T-helper 1 cell treated with Interleukin-12 subunit alpha and Interleukin-12 subunit beta and Interleukin-4 antibody, amounts not matched to agents 30 μg/mL and 1 μg/mL, for 36 hours (primary cell): ENCODE measurements at regions not wholly inside any gene's neighbourhood (a gene's known extent, or its start where the extent isn't known, plus 50 kb on each side); places are given as distances from the start of the nearest gene placed in this dataset.
"Not testable (repeated sequence)": the region's sequence is repeated elsewhere in the genome, so short reads cannot be mapped to it uniquely, and the experiment has no call there.

Source experiments
- H3K27ac Mint-ChIP-seq: one replicate; pipeline ENCODE4 v1.8.0; 2021; ENCODE audit warnings: mild to moderate bottlenecking, mixed read lengths
- H3K27me3 Mint-ChIP-seq: one replicate; pipeline ENCODE4 v1.8.0; 2021; ENCODE audit warnings: low read depth, mixed read lengths
- H3K36me3 Mint-ChIP-seq: one replicate; pipeline ENCODE4 v1.8.0; 2021; ENCODE audit warnings: low read depth, mixed read lengths
- H3K4me1 Mint-ChIP-seq: one replicate; pipeline ENCODE4 v1.8.0; 2021; ENCODE audit warnings: low read depth, mixed read lengths
- H3K4me3 Mint-ChIP-seq: one replicate; pipeline ENCODE4 v1.8.0; 2021; ENCODE audit warnings: mild to moderate bottlenecking, moderate library complexity, mixed read lengths
- H3K9me3 Mint-ChIP-seq: one replicate; pipeline ENCODE4 v1.8.0; 2021; ENCODE audit warnings: mixed read lengths

DNA sequence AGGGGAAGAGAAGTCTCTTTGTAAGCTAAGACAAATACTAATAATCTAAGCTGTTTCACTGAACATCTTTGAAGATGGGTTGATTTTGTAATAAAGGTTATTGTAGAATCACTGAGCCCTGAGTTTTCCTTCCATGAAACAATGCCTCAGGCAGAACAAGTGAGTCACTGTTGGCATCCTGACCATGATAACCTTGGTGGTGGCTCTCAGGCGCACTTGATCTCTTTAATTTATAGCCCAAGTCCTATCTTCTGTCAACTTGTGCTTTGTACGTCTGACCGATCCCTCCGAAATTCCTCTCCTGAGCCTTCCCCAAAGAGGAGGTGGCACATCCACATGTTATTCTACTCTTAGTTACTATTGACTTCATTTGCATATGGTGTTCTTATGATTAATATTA, 812.9 kb downstream of the REEP3 start:
- Mint-ChIP-seq H3K4me1 (no peaks in the 10 kb centered on the region), H3K27ac (no peak overlapping the region), H3K27me3 (no peaks in the 10 kb centered on the region), H3K9me3 (no peaks in the 10 kb centered on the region), H3K4me3 (no peak overlapping the region), H3K36me3 (no peaks in the 10 kb centered on the region)

GRCh38 chr10:64344211-64344610, 823.0 kb downstream of the REEP3 start:
- H3K27ac Mint-ChIP-seq: no peak overlapping the region
- H3K36me3 Mint-ChIP-seq: no peaks in the 10 kb centered on the region
- no peaks in the 10 kb centered on the region for H3K9me3 Mint-ChIP-seq
- H3K4me1 Mint-ChIP-seq: no peaks in the 10 kb centered on the region
- H3K27me3 Mint-ChIP-seq: no peaks in the 10 kb centered on the region
- no peak overlapping the region for H3K4me3 Mint-ChIP-seq

GRCh38 chr10:64345856-64346255, 824.7 kb downstream of the REEP3 start:
- Mint-ChIP-seq H3K9me3 (no peaks in the 10 kb centered on the region), H3K27me3 (no peaks in the 10 kb centered on the region), H3K27ac (no peak overlapping the region), H3K4me1 (no peaks in the 10 kb centered on the region), H3K4me3 (no peak overlapping the region), H3K36me3 (no peaks in the 10 kb centered on the region)

DNA sequence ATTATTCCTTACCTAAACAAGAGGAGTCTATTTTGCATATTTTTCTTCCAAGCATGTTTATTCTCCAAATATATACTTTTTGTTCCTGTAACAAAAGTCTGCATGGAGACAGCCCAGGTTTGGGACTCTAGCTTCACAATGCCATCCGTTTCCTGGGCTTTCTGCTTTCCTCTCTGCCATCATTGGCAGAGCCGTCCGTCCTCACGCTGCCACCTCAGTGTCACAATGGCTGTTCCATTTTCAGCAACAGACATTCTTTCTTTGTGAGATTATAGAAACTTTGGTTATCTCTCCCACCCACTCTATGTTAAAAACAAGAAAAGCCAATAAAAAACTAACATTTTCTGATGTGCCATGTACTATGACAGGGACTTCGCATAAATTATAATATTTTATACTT, 825.2 kb downstream of the REEP3 start:
- Mint-ChIP-seq H3K27me3 (no peaks in the 10 kb centered on the region), H3K36me3 (no peaks in the 10 kb centered on the region), H3K27ac (no peak overlapping the region), H3K9me3 (no peaks in the 10 kb centered on the region), H3K4me3 (no peak overlapping the region), H3K4me1 (no peaks in the 10 kb centered on the region)

DNA sequence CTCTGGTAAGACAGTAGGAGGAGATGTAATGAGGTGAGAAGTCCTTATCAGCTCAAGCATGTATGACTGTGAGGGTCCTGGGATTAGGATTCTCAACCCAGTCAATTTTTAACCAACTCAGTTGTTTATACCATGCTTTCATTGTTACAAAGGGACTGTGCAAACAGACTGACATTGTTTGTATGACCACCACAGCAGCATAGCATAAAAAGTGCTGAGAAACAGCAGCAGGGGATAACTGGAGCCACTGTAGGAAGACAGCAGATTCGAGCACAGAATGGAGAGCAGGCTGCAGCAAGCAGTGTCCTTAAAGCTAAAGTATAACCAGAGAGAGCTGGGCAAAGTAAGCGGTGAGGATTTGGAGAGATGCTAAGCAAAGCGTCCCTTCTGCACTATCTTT, 829.5 kb downstream of the REEP3 start:
- Mint-ChIP-seq H3K4me3 (no peak overlapping the region), H3K9me3 (peaks cover 3% of the 10 kb centered on the region), H3K27ac (no peak overlapping the region), H3K4me1 (no peaks in the 10 kb centered on the region), H3K36me3 (no peaks in the 10 kb centered on the region), H3K27me3 (no peaks in the 10 kb centered on the region)

DNA sequence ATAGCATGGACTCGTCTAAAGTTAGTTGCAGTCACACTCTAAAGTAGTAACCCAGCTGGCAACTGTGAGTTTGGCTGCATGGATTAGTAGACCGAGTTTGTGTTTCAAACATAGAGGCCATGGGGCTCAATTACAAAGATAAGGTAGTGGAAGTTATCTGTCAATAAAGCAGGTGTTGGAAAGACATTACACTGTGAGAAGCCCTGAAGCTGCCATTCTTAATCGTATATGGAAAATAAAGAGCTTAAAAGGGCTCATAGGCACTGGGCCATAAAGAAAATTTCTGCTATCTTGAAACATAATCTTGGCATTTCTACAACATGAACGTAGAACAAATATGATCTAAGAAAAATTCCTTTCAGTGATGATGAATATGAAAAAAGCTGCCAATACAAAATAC, 837.7 kb downstream of the REEP3 start:
- no peak overlapping the region for H3K4me3 Mint-ChIP-seq
- no peaks in the 10 kb centered on the region for H3K4me1 Mint-ChIP-seq
- no peaks in the 10 kb centered on the region for H3K9me3 Mint-ChIP-seq
- H3K27ac Mint-ChIP-seq: no peak overlapping the region
- no peaks in the 10 kb centered on the region for H3K27me3 Mint-ChIP-seq
- no peaks in the 10 kb centered on the region for H3K36me3 Mint-ChIP-seq

- H3K4me1 Mint-ChIP-seq, H3K9me3 Mint-ChIP-seq, H3K27ac Mint-ChIP-seq, H3K27me3 Mint-ChIP-seq, H3K36me3 Mint-ChIP-seq, H3K4me3 Mint-ChIP-seq: not testable (repeated sequence)
These were observed 839.0 kb downstream of the REEP3 start for GRCh38 chr10:64360240-64360639.

DNA sequence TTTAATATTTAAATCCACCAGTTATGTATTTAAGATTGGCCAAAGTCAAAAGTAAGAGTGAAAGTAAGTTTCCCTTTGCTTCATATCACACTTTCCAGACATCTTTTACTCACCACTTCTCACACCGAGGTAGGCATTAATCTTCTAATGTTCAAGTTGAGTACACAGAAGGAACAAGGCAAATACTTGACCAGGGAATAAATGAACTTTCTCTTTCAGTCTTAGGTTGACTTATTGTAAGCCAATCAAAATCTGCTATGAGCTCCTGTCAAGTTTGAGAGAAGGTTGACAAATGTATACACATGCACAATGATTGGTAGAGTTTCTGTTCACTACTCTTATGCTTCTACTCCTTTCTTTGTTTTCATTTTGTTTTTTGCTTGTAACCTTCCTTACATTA, 842.5 kb downstream of the REEP3 start:
- Mint-ChIP-seq H3K4me1 (no peaks in the 10 kb centered on the region), H3K36me3 (no peaks in the 10 kb centered on the region), H3K27ac (no peak overlapping the region), H3K4me3 (no peak overlapping the region), H3K9me3 (no peaks in the 10 kb centered on the region), H3K27me3 (no peaks in the 10 kb centered on the region)

- Mint-ChIP-seq H3K4me3 (no peak overlapping the region), H3K4me1 (no peaks in the 10 kb centered on the region), H3K27me3 (no peaks in the 10 kb centered on the region), H3K36me3 (no peaks in the 10 kb centered on the region), H3K9me3 (no peaks in the 10 kb centered on the region), H3K27ac (no peak overlapping the region)
These were observed 844.5 kb downstream of the REEP3 start for GRCh38 chr10:64365663-64366062.

GRCh38 chr10:64368298-64368697, 847.1 kb downstream of the REEP3 start:
- Mint-ChIP-seq H3K27ac (no peak overlapping the region), H3K36me3 (no peaks in the 10 kb centered on the region), H3K9me3 (no peaks in the 10 kb centered on the region), H3K4me3 (no peak overlapping the region), H3K27me3 (no peaks in the 10 kb centered on the region), H3K4me1 (no peaks in the 10 kb centered on the region)

GRCh38 chr10:64369885-64370773, 848.9 kb downstream of the REEP3 start:
- no peaks in the 10 kb centered on the region for H3K9me3 Mint-ChIP-seq
- no peaks in the 10 kb centered on the region for H3K4me1 Mint-ChIP-seq
- H3K4me3 Mint-ChIP-seq: no peak overlapping the region
- no peaks in the 10 kb centered on the region for H3K36me3 Mint-ChIP-seq
- H3K27me3 Mint-ChIP-seq: no peaks in the 10 kb centered on the region
- H3K27ac Mint-ChIP-seq: no peak overlapping the region

GRCh38 chr10:64374346-64374745, 853.1 kb downstream of the REEP3 start:
- Mint-ChIP-seq H3K27ac (no peak overlapping the region), H3K9me3 (no peaks in the 10 kb centered on the region), H3K4me3 (no peak overlapping the region), H3K36me3 (no peaks in the 10 kb centered on the region), H3K27me3 (no peaks in the 10 kb centered on the region), H3K4me1 (no peaks in the 10 kb centered on the region)

GRCh38 chr10:64376167-64376566, 855.0 kb downstream of the REEP3 start:
- no peaks in the 10 kb centered on the region for H3K36me3 Mint-ChIP-seq
- no peak overlapping the region for H3K4me3 Mint-ChIP-seq
- H3K9me3 Mint-ChIP-seq: no peaks in the 10 kb centered on the region
- no peaks in the 10 kb centered on the region for H3K27me3 Mint-ChIP-seq
- no peaks in the 10 kb centered on the region for H3K4me1 Mint-ChIP-seq
- H3K27ac Mint-ChIP-seq: no peak overlapping the region

DNA sequence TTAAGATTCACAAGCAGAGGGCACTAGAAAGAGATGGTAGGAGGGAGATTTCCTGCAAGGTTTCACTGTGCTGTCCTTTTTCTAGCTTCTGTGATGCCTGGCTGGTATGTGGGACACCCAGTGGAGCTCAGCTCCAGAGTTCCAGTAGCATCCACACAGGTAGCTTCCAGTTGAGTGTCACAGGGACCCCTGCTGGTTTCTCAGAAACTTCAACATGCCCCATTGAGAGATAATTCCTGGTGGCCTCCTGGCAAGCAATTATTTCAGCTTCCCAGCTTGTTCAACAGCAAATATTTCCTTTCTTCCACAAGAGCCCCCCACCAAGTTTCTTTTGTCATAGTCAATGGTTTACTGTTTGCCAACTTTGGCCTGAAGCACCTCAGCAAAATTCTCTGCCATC, 858.7 kb downstream of the REEP3 start:
- Mint-ChIP-seq H3K27ac (no peak overlapping the region), H3K4me3 (no peak overlapping the region), H3K4me1 (no peaks in the 10 kb centered on the region), H3K9me3 (no peaks in the 10 kb centered on the region), H3K27me3 (no peaks in the 10 kb centered on the region), H3K36me3 (no peaks in the 10 kb centered on the region)

- H3K27ac Mint-ChIP-seq: no peak overlapping the region
- H3K27me3 Mint-ChIP-seq: no peaks in the 10 kb centered on the region
- no peaks in the 10 kb centered on the region for H3K9me3 Mint-ChIP-seq
- H3K4me1 Mint-ChIP-seq: no peaks in the 10 kb centered on the region
- H3K36me3 Mint-ChIP-seq: no peaks in the 10 kb centered on the region
- H3K4me3 Mint-ChIP-seq: no peak overlapping the region
These were observed 864.2 kb downstream of the REEP3 start for GRCh38 chr10:64385355-64385754.

- no peak overlapping the region for H3K27ac Mint-ChIP-seq
- no peaks in the 10 kb centered on the region for H3K27me3 Mint-ChIP-seq
- no peaks in the 10 kb centered on the region for H3K4me1 Mint-ChIP-seq
- no peaks in the 10 kb centered on the region for H3K36me3 Mint-ChIP-seq
- H3K4me3 Mint-ChIP-seq: no peak overlapping the region
- H3K9me3 Mint-ChIP-seq: no peaks in the 10 kb centered on the region
These were observed 873.5 kb downstream of the REEP3 start for GRCh38 chr10:64394744-64395143.
